B cell (primary cell): ENCODE measurements at regions not wholly inside any gene's neighbourhood (a gene's known extent, or its start where the extent isn't known, plus 50 kb on each side); places are given as distances from the start of the nearest gene placed in this dataset.

Experiments used
- CTCF ChIP-seq: fragments of 200-600 bp; IDR thresholded peaks from one replicate; pipeline ENCODE4 v1.8.0; 2022; ENCODE audit warnings: antibody characterized with exemption, mild to moderate bottlenecking
- EZH2 ChIP-seq: IDR thresholded peaks from 2 replicates; pipeline ENCODE4 v1.6.1; 2012; ENCODE audit warnings: borderline replicate concordance, low read depth, mild to moderate bottlenecking, moderate library complexity, low read length; ENCODE audit not compliant: insufficient read depth, poor library complexity, severe bottlenecking

DNA sequence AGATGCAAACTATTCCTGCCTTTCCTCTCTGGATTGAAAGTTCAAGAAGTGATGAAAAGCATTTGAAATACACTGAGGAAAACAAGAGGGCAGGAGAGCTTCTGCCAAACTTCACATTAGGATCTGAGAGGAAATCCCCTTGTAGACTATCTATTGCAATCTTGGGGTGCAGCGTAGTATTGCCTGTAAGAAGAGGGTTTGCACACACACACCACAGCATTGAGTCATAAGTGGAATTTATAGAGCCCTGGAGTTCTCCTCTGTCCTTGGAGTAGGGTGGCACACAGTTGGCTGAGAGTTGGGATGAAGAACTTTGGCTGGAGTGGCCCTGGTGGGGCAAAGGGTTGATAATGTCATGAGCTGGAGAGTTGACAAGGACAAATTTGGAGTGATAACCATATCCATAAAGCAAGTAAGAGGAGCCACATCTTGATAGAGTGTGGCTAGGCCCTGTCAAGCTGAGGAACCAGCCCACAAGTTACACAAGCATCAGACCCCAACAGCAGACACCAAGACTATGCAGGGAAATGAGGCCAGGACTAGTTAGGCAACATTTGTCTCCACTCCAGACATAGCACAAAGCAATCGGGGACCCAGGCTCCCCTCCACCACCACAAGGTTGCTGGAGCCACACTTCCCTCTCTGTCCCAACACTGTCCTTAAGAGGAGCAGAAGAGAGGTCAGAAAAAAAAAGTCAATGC, 520.9 kb downstream of the KLF5 start:
- TF ChIP-seq EZH2 (no peak), CTCF (no peak)
